K562 (cell line): ENCODE measurements at regions not wholly inside any gene's neighbourhood (a gene's known extent, or its start where the extent isn't known, plus 50 kb on each side); places are given as distances from the start of the nearest gene placed in this dataset.

Experiments used
- ARID2 ChIP-seq: fragments of 450-650 bp; IDR thresholded peaks from 2 replicates; pipeline ENCODE4 v1.6.1; 2017; ENCODE audit warnings: antibody characterized with exemption, mild to moderate bottlenecking
- ARID4B ChIP-seq: sonication (generic); formaldehyde crosslinking; IDR thresholded peaks from 2 replicates; pipeline ENCODE4 v1.8.0; 2022; ENCODE audit warnings: mild to moderate bottlenecking, missing genetic modification reagents
- CHD2 ChIP-seq: IDR thresholded peaks from 2 replicates; pipeline ENCODE4 v1.6.1; 2011; ENCODE audit warnings: low read depth, low read length
- EP300 ChIP-seq: IDR thresholded peaks from 2 replicates; pipeline ENCODE4 v1.6.1; 2012; ENCODE audit warnings: low read length, improper control_type of control experiment
- HDAC2 ChIP-seq: fragments of 450-650 bp; IDR thresholded peaks from 2 replicates; pipeline ENCODE4 v1.6.1; 2016; ENCODE audit warnings: mild to moderate bottlenecking
- MTF1 ChIP-seq: fragments of 250-450 bp; sonication (Bioruptor Pico); IDR thresholded peaks from 2 replicates; pipeline ENCODE4 v1.9.0; 2021; ENCODE audit warnings: moderate library complexity, mild to moderate bottlenecking, inconsistent platforms, borderline replicate concordance
- POLR3A ChIP-seq: IDR thresholded peaks from 2 replicates; pipeline ENCODE4 v1.6.1; 2011; ENCODE audit warnings: borderline replicate concordance, mild to moderate bottlenecking, moderate library complexity; ENCODE audit not compliant: insufficient read length, insufficient read depth; ENCODE audit errors: extremely low read depth
- THAP7 ChIP-seq: fragments of 250-450 bp; sonication (Bioruptor Pico); IDR thresholded peaks from 2 replicates; pipeline ENCODE4 v1.5.0; 2021
- WHSC1 ChIP-seq: IDR thresholded peaks from one replicate; pipeline ENCODE4 v1.6.1; 2012; ENCODE audit warnings: low read length, control low read depth, inconsistent platforms

GRCh38 chr13:50448535-50448998 lies 394.9 kb downstream of the DLEU7 start:
- TF ChIP-seq ARID4B (CRISPR knock-in tag) = no peak
- TF ChIP-seq ARID2 = no peak
- TF ChIP-seq CHD2 = no peak
- no peak for TF ChIP-seq WHSC1
- TF ChIP-seq POLR3A = no peak
- TF ChIP-seq THAP7 (CRISPR knock-in tag) = no peak
- TF ChIP-seq EP300 = no peak
- no peak for TF ChIP-seq MTF1 (CRISPR knock-in tag)
- no peak for TF ChIP-seq HDAC2
